IMR-90 (cell line): ENCODE measurements at regions not wholly inside any gene's neighbourhood (a gene's known extent, or its start where the extent isn't known, plus 50 kb on each side); places are given as distances from the start of the nearest gene placed in this dataset.

ENCODE experiments used
- ATAC-seq: fragments of 200-7000 bp; cut with Tn5 transposase; 2 replicates; pipeline ENCODE4 v1.9.1; 2020; ENCODE audit warnings: low read depth, mild to moderate bottlenecking, moderate library complexity
- BruUV-seq: library from RNA; stranded (reverse); fragments of 400-500 nt; replicated peaks from 2 replicates; lab custom pipeline; 2021; lab: Mats Ljungman, UMichigan
- CTCF ChIA-PET: fragments of 300-600 bp; formaldehyde crosslinking; extraction: SDS; loops from one replicate; lab custom pipeline; 2021; ENCODE audit warnings: antibody characterized with exemption; lab: Yijun Ruan, JAX
- POLR2A ChIA-PET: fragments of 300-600 bp; sonication (Branson Sonifier 250); formaldehyde crosslinking; loops from one replicate; lab custom pipeline; 2022; ENCODE audit warnings: antibody characterized with exemption; ENCODE audit not compliant: unreplicated experiment; lab: Charles Lee
- DNase-seq: peaks from one replicate; pipeline ENCODE4 v3.0.0; 2013
- H2AFZ ChIP-seq: replicated peaks from 2 replicates; pipeline ENCODE3; 2013; ENCODE audit warnings: low read length, mild to moderate bottlenecking; ENCODE audit not compliant: poor library complexity
- H2AK5ac ChIP-seq: 2 replicates; pipeline ENCODE4 v1.6.1; 2013; ENCODE audit warnings: low read depth, low read length, inconsistent platforms
- H2AK9ac ChIP-seq: replicated peaks from 2 replicates; pipeline ENCODE3; 2013; ENCODE audit warnings: mild to moderate bottlenecking, low read depth, low read length, moderate library complexity; ENCODE audit not compliant: poor library complexity
- H2BK120ac ChIP-seq: 2 replicates; pipeline ENCODE4 v1.6.1; 2013; ENCODE audit warnings: low read depth, low read length, inconsistent platforms
- H2BK15ac ChIP-seq: 3 replicates; pipeline ENCODE4 v1.6.1; 2013; ENCODE audit warnings: low read depth, low read length, inconsistent platforms
- H2BK20ac ChIP-seq: 2 replicates; pipeline ENCODE4 v1.6.1; 2013; ENCODE audit warnings: low read depth, mild to moderate bottlenecking, inconsistent platforms, low read length, moderate library complexity
- H2BK5ac ChIP-seq: 2 replicates; pipeline ENCODE4 v1.6.1; 2013; ENCODE audit warnings: mild to moderate bottlenecking, low read depth, low read length, inconsistent platforms; ENCODE audit not compliant: poor library complexity, severe bottlenecking
- H3K14ac ChIP-seq: replicated peaks from 2 replicates; pipeline ENCODE4 v1.6.1; 2013; ENCODE audit warnings: low read depth, low read length, inconsistent platforms
- H3K18ac ChIP-seq: 2 replicates; pipeline ENCODE4 v1.6.1; 2013; ENCODE audit warnings: low read depth, low read length, control low read depth
- H3K23ac ChIP-seq: 2 replicates; pipeline ENCODE4 v1.6.1; 2013; ENCODE audit warnings: low read depth, low read length, inconsistent platforms
- H3K27ac ChIP-seq: 2 replicates; pipeline ENCODE4 v1.5.1; 2013; ENCODE audit warnings: mild to moderate bottlenecking, control low read depth, low read length; ENCODE audit not compliant: insufficient read depth
- H3K27me3 ChIP-seq: 2 replicates; pipeline ENCODE4 v1.6.1; 2013; ENCODE audit warnings: low read length; ENCODE audit not compliant: control insufficient read depth, insufficient read depth
- H3K36me3 ChIP-seq: 2 replicates; pipeline ENCODE4 v1.6.1; 2013; ENCODE audit warnings: low read length, mixed read lengths; ENCODE audit not compliant: control insufficient read depth, insufficient read depth
- H3K4ac ChIP-seq: 2 replicates; pipeline ENCODE4 v1.6.1; 2013; ENCODE audit warnings: low read depth, low read length, inconsistent platforms
- H3K4me1 ChIP-seq: 2 replicates; pipeline ENCODE4 v1.6.1; 2013; ENCODE audit warnings: low read length, mixed read lengths; ENCODE audit not compliant: control insufficient read depth, insufficient read depth
- H3K4me2 ChIP-seq: 2 replicates; pipeline ENCODE4 v1.6.1; 2013; ENCODE audit warnings: low read depth, mild to moderate bottlenecking, control low read depth, low read length, moderate library complexity
- H3K4me3 ChIP-seq: 2 replicates; pipeline ENCODE4 v1.5.1; 2013; ENCODE audit warnings: low read depth, mild to moderate bottlenecking, control low read depth, low read length, moderate library complexity; ENCODE audit not compliant: insufficient read depth
- H3K56ac ChIP-seq: 2 replicates; pipeline ENCODE4 v1.6.1; 2013; ENCODE audit warnings: low read length, inconsistent platforms; ENCODE audit not compliant: insufficient read depth; ENCODE audit errors: extremely low read depth
- H3K79me1 ChIP-seq, 2 experiments: 2 replicates each; pipeline ENCODE4 v1.6.1; 2013; ENCODE audit warnings: low read length in 2 of 2, inconsistent platforms in 1 of 2, low read depth in 1 of 2
- H3K9ac ChIP-seq: 2 replicates; pipeline ENCODE4 v1.6.1; 2013; ENCODE audit warnings: low read depth, low read length, control low read depth
- H3K9me1 ChIP-seq: 2 replicates; pipeline ENCODE4 v1.6.1; 2013; ENCODE audit warnings: low read length, inconsistent platforms; ENCODE audit not compliant: insufficient read depth
- H3K9me3 ChIP-seq: 2 replicates; pipeline ENCODE4 v1.6.1; 2013; ENCODE audit warnings: low read length; ENCODE audit not compliant: control insufficient read depth, insufficient read depth
- H4K20me1 ChIP-seq: 2 replicates; pipeline ENCODE4 v1.6.1; 2013; ENCODE audit warnings: low read length, inconsistent platforms; ENCODE audit not compliant: insufficient read depth
- H4K5ac ChIP-seq: 2 replicates; pipeline ENCODE4 v1.6.1; 2013; ENCODE audit warnings: mild to moderate bottlenecking, low read depth, low read length, control low read depth
- H4K8ac ChIP-seq, 2 experiments: 2 replicates each; pipeline ENCODE4 v1.6.1; 2013; ENCODE audit warnings: low read depth in 2 of 2, low read length in 2 of 2, control low read depth in 1 of 2, inconsistent platforms in 1 of 2
- H4K91ac ChIP-seq: 2 replicates; pipeline ENCODE4 v1.6.1; 2013; ENCODE audit warnings: low read depth, low read length, inconsistent platforms; ENCODE audit not compliant: insufficient read depth
- BHLHE40 ChIP-seq: fragments of 150-350 bp; IDR thresholded peaks from 2 replicates; pipeline ENCODE4 v1.6.1; 2016; ENCODE audit warnings: mild to moderate bottlenecking, low read depth, low read length
- CEBPB ChIP-seq: IDR thresholded peaks from 2 replicates; pipeline ENCODE4 v1.6.1; 2012; ENCODE audit warnings: low read depth, low read length, improper control_type of control experiment
- CHD1 ChIP-seq: IDR thresholded peaks from 2 replicates; pipeline ENCODE4 v1.6.1; 2012; ENCODE audit warnings: low read depth, low read length, improper control_type of control experiment
- CTCF ChIP-seq: conservative IDR thresholded peaks from 2 replicates; pipeline ENCODE4 v1.5.1; 2012; ENCODE audit warnings: mild to moderate bottlenecking, low read depth, low read length, improper control_type of control experiment
- ELK1 ChIP-seq: fragments of 150-350 bp; IDR thresholded peaks from 2 replicates; pipeline ENCODE4 v1.6.1; 2016; ENCODE audit warnings: low read depth, mild to moderate bottlenecking, low read length, moderate library complexity, borderline replicate concordance
- FOS ChIP-seq: fragments of 150-350 bp; IDR thresholded peaks from 2 replicates; pipeline ENCODE4 v1.6.1; 2016; ENCODE audit warnings: low read depth, low read length
- MAFK ChIP-seq: IDR thresholded peaks from 2 replicates; pipeline ENCODE4 v1.6.1; 2012; ENCODE audit warnings: low read depth, low read length, improper control_type of control experiment
- MAZ ChIP-seq: IDR thresholded peaks from 2 replicates; pipeline ENCODE4 v1.6.1; 2012; ENCODE audit warnings: low read depth, mild to moderate bottlenecking, low read length, improper control_type of control experiment, moderate library complexity, borderline replicate concordance
- MXI1 ChIP-seq: IDR thresholded peaks from 2 replicates; pipeline ENCODE4 v1.6.1; 2012; ENCODE audit warnings: low read depth, mild to moderate bottlenecking, low read length, moderate library complexity, borderline replicate concordance
- NFE2L2 ChIP-seq: fragments of 150-350 bp; IDR thresholded peaks from 2 replicates; pipeline ENCODE4 v1.6.1; 2016; ENCODE audit warnings: low read depth, mild to moderate bottlenecking, low read length
- POLR2A ChIP-seq: IDR thresholded peaks from 2 replicates; pipeline ENCODE4 v1.6.1; 2012; ENCODE audit warnings: mild to moderate bottlenecking, low read depth, low read length
- RAD21 ChIP-seq: IDR thresholded peaks from 2 replicates; pipeline ENCODE4 v1.6.1; 2012; ENCODE audit warnings: low read length, improper control_type of control experiment
- RCOR1 ChIP-seq: IDR thresholded peaks from 2 replicates; pipeline ENCODE4 v1.6.1; 2012; ENCODE audit warnings: mild to moderate bottlenecking, low read length, improper control_type of control experiment; ENCODE audit not compliant: insufficient replicate concordance
- RFX5 ChIP-seq: IDR thresholded peaks from 2 replicates; pipeline ENCODE4 v1.8.0; 2012; ENCODE audit warnings: low read depth, mild to moderate bottlenecking, low read length, moderate library complexity
- SMC3 ChIP-seq: fragments of 150-350 bp; IDR thresholded peaks from 2 replicates; pipeline ENCODE4 v1.6.1; 2016; ENCODE audit warnings: low read depth, mild to moderate bottlenecking, antibody characterized with exemption, low read length, moderate library complexity
- USF2 ChIP-seq: fragments of 150-350 bp; IDR thresholded peaks from 2 replicates; pipeline ENCODE4 v1.6.1; 2017; ENCODE audit warnings: mild to moderate bottlenecking, antibody characterized with exemption, low read length, low read depth
- WGBS, 2 experiments: methylation state at CpG; one replicate each; pipeline versions ENCODE4 v1.1.5 to v1.1.7; 2013; ENCODE audit warnings: missing lambda C conversion rate in 2 of 2; ENCODE audit not compliant: insufficient read length in 1 of 2; ENCODE audit errors: extremely low coverage in 2 of 2; 5-methylcytosine and 5-hydroxymethylcytosine counted together
- dilution Hi-C: fragments of 300-500 bp; cut with HindIII; formaldehyde crosslinking; loops from one replicate; pipeline ENCODE4 v1.14.3; 2018; ENCODE audit warnings: low sequenced_read_pairs; ENCODE audit not compliant: unreplicated experiment
- in situ Hi-C: fragments of 300-500 bp; cut with MboI; formaldehyde crosslinking; loops from 3 replicates; pipeline ENCODE4 v1.14.3; 2019; ENCODE audit warnings: low sequenced_read_pairs, inconsistent platforms, mixed read lengths
- intact Hi-C: fragments of 100-400 bp; cut with micrococcal nuclease; formaldehyde crosslinking; loops from 2 replicates; pipeline ENCODE4 v1.10.0; 2022

- H4K20me1 ChIP-seq, result no peaks in the 10 kb centered on the region
- ChIA-PET POLR2A (no interaction called here), CTCF (interaction anchor here (0.7 kb wide), 1 partner anchor 9 kb away, joined by 3 read pairs; no protein-coding TSS in a partner anchor)
- H3K4ac ChIP-seq, result no peak overlapping the region
- no peak overlapping the region for H3K4me3 ChIP-seq
- H3K9me1 ChIP-seq, result no peaks in the 10 kb centered on the region
- no peak overlapping the region for H4K91ac ChIP-seq
- H4K5ac ChIP-seq, result no peak overlapping the region
- no peak overlapping the region for H3K56ac ChIP-seq
- no peak overlapping the region for H2BK15ac ChIP-seq
- no peak for DNase-seq
- H3K36me3 ChIP-seq, result no peaks in the 10 kb centered on the region
- H2BK120ac ChIP-seq, result no peak overlapping the region
- H3K4me2 ChIP-seq, result no peak overlapping the region
- H2AK9ac ChIP-seq, result no peak overlapping the region
- H3K79me1 ChIP-seq, result no peaks in the 10 kb centered on the region
- H2BK20ac ChIP-seq, result no peak overlapping the region
- H3K27ac ChIP-seq, result no peak overlapping the region
- dilution Hi-C loops (no loop called here), intact Hi-C loops (no loop called here), in situ Hi-C loops (no loop called here)
- WGBS, 2 experiments, result no CpG with 5 or more reads among the region's 2 CpGs
- TF ChIP-seq CEBPB, result no peak
- no peak for TF ChIP-seq ELK1
- no peak for TF ChIP-seq MAZ
- no peak for TF ChIP-seq CHD1
- TF ChIP-seq SMC3, result no peak
- TF ChIP-seq NFE2L2, result no peak
- no peak for TF ChIP-seq RCOR1
- TF ChIP-seq FOS, result no peak
- no peak for TF ChIP-seq USF2
- TF ChIP-seq RFX5, result no peak
- TF ChIP-seq BHLHE40, result no peak
- no peak for TF ChIP-seq POLR2A
- TF ChIP-seq RAD21, result no peak
- no peak for TF ChIP-seq CTCF
- TF ChIP-seq MXI1, result no peak
- no peak for TF ChIP-seq MAFK
- no peak overlapping the region for H3K18ac ChIP-seq
- no peaks in the 10 kb centered on the region for H3K4me1 ChIP-seq
- no peak overlapping the region for H2BK5ac ChIP-seq
- H3K9me3 ChIP-seq, result no peaks in the 10 kb centered on the region
- H3K23ac ChIP-seq, result no peak overlapping the region
- no peak overlapping the region for H2AFZ ChIP-seq
- no TSS peak for BruUV-seq
- no peak overlapping the region for H3K9ac ChIP-seq
- no peak for ATAC-seq
- no peak overlapping the region for H2AK5ac ChIP-seq
- H3K14ac ChIP-seq, result no peak overlapping the region
- no peak overlapping the region for H4K8ac ChIP-seq
- no peaks in the 10 kb centered on the region for H3K27me3 ChIP-seq
These were observed 69.7 kb downstream of the PPP1R2C start for GRCh38 chrX:42708222-42708621.
